SK-N-SH treated with all-trans-retinoic acid at 6 μM for 48 hours (cell line): ENCODE measurements at regions not wholly inside any gene's neighbourhood (a gene's known extent, or its start where the extent isn't known, plus 50 kb on each side); places are given as distances from the start of the nearest gene placed in this dataset.

Experiments used
- ATAC-seq: fragments of 200-7000 bp; cut with Tn5 transposase; 3 replicates; pipeline ENCODE4 v1.9.1; 2020; ENCODE audit warnings: mild to moderate bottlenecking, moderate library complexity
- ARNTL ChIP-seq: fragments of 450-650 bp; formaldehyde crosslinking; IDR thresholded peaks from 2 replicates; pipeline ENCODE4 v1.5.0; 2020; ENCODE audit warnings: low read depth, mild to moderate bottlenecking, moderate library complexity, borderline replicate concordance
- BACH2 ChIP-seq: fragments of 250-450 bp; sonication (Bioruptor Pico); IDR thresholded peaks from 2 replicates; pipeline ENCODE4 v1.9.0; 2021; ENCODE audit warnings: mild to moderate bottlenecking, borderline replicate concordance
- CSDC2 ChIP-seq: fragments of 250-450 bp; sonication (Bioruptor Pico); IDR thresholded peaks from 2 replicates; pipeline ENCODE4 v1.5.0; 2020; ENCODE audit warnings: mild to moderate bottlenecking, moderate library complexity
- ESRRG ChIP-seq: fragments of 250-450 bp; sonication (Bioruptor Pico); IDR thresholded peaks from 2 replicates; pipeline ENCODE4 v1.6.1; 2021; ENCODE audit warnings: mild to moderate bottlenecking
- GLIS3 ChIP-seq: fragments of 250-450 bp; sonication (Bioruptor Pico); IDR thresholded peaks from 2 replicates; pipeline ENCODE4 v1.5.0; 2020; ENCODE audit warnings: mild to moderate bottlenecking, moderate library complexity
- ISL1 ChIP-seq: fragments of 250-450 bp; sonication (Bioruptor Pico); IDR thresholded peaks from 2 replicates; pipeline ENCODE4 v2.1.2; 2022; ENCODE audit warnings: mild to moderate bottlenecking, moderate library complexity
- OSR1 ChIP-seq: fragments of 250-450 bp; sonication (Bioruptor Pico); IDR thresholded peaks from 2 replicates; pipeline ENCODE4 v1.8.0; 2022; ENCODE audit warnings: moderate library complexity, mild to moderate bottlenecking, inconsistent platforms
- POU6F1 ChIP-seq: fragments of 250-450 bp; sonication (Bioruptor Pico); IDR thresholded peaks from 2 replicates; pipeline ENCODE4 v1.8.0; 2021; ENCODE audit warnings: low read depth, mild to moderate bottlenecking, moderate library complexity, borderline replicate concordance
- PPARA ChIP-seq: fragments of 250-450 bp; sonication (Bioruptor Pico); IDR thresholded peaks from 2 replicates; pipeline ENCODE4 v1.5.0; 2020; ENCODE audit warnings: mild to moderate bottlenecking, borderline replicate concordance
- RARB ChIP-seq: fragments of 250-450 bp; sonication (Bioruptor Pico); IDR thresholded peaks from 2 replicates; pipeline ENCODE4 v1.8.0; 2021; ENCODE audit warnings: mild to moderate bottlenecking, moderate library complexity
- SNAI2 ChIP-seq: fragments of 250-450 bp; sonication (Bioruptor Pico); IDR thresholded peaks from 2 replicates; pipeline ENCODE4 v1.5.0; 2020; ENCODE audit warnings: mild to moderate bottlenecking, moderate library complexity
- TCF4 ChIP-seq: fragments of 250-450 bp; sonication (Bioruptor Pico); IDR thresholded peaks from 2 replicates; pipeline ENCODE4 v1.8.0; 2021; ENCODE audit warnings: mild to moderate bottlenecking, moderate library complexity, borderline replicate concordance
- TOX ChIP-seq: fragments of 250-450 bp; sonication (Bioruptor Pico); IDR thresholded peaks from 2 replicates; pipeline ENCODE4 v1.8.0; 2021; ENCODE audit warnings: mild to moderate bottlenecking, moderate library complexity, borderline replicate concordance
- TSHZ2 ChIP-seq: fragments of 250-450 bp; sonication (Bioruptor Pico); IDR thresholded peaks from 2 replicates; pipeline ENCODE4 v1.5.0; 2020; ENCODE audit warnings: mild to moderate bottlenecking, moderate library complexity
- ZFP3 ChIP-seq: fragments of 250-450 bp; sonication (Bioruptor Pico); IDR thresholded peaks from 2 replicates; pipeline ENCODE4 v1.5.0; 2020; ENCODE audit warnings: mild to moderate bottlenecking, moderate library complexity
- ZFP30 ChIP-seq: fragments of 450-650 bp; formaldehyde crosslinking; IDR thresholded peaks from 2 replicates; pipeline ENCODE4 v1.5.0; 2022; ENCODE audit warnings: mild to moderate bottlenecking, moderate library complexity
- ZNF565 ChIP-seq: fragments of 450-650 bp; formaldehyde crosslinking; conservative IDR thresholded peaks from 2 replicates; pipeline ENCODE4 v1.5.0; 2020; ENCODE audit warnings: low read depth, mild to moderate bottlenecking, moderate library complexity
- TF ChIP-seq, protein P1 (sequence below): fragments of 250-450 bp; sonication (Bioruptor Pico); IDR thresholded peaks from 2 replicates; pipeline ENCODE4 v1.5.1; 2021; ENCODE audit warnings: mild to moderate bottlenecking, moderate library complexity
- TF ChIP-seq, protein P2 (sequence below): fragments of 250-450 bp; sonication (Bioruptor Pico); IDR thresholded peaks from 2 replicates; pipeline ENCODE4 v1.5.1; 2020; ENCODE audit warnings: low read depth, mild to moderate bottlenecking, moderate library complexity

GRCh38 chr5:54881286-54882005 lies 103.9 kb downstream of the ESM1 start (continued):
- TF ChIP-seq, protein P1, sequence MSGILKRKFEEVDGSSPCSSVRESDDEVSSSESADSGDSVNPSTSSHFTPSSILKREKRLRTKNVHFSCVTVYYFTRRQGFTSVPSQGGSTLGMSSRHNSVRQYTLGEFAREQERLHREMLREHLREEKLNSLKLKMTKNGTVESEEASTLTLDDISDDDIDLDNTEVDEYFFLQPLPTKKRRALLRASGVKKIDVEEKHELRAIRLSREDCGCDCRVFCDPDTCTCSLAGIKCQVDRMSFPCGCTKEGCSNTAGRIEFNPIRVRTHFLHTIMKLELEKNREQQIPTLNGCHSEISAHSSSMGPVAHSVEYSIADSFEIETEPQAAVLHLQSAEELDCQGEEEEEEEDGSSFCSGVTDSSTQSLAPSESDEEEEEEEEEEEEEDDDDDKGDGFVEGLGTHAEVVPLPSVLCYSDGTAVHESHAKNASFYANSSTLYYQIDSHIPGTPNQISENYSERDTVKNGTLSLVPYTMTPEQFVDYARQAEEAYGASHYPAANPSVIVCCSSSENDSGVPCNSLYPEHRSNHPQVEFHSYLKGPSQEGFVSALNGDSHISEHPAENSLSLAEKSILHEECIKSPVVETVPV = no peak
- TF ChIP-seq ZNF565 (CRISPR knock-in tag) (no peak), RARB (no peak), GLIS3 (no peak), ZFP30 (CRISPR knock-in tag) (no peak), TCF4 (CRISPR knock-in tag) (no peak), ARNTL (no peak)

DNA sequence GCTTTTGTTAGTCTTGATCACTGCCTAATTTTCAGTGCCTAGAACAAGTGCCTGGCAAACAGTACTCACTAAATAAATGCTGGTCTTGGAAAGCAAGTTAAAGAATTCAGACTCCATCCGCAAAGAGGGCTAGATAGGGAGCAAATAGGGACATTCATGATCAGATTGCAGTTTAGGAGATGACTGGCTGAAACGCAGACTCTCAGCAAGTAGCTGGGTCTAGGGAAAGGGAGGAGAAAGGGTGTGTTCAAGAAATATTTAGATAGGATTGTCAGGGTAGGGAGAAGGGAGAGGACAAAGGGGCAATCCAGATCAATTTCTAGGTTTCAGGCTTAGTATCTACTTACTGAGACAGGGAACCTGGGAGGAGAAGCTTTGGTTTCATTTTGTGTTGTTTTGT lies 108.4 kb downstream of the ESM1 start:
- no peak for TF ChIP-seq BACH2
- TF ChIP-seq, protein P1 = no peak
- TF ChIP-seq, protein P2, sequence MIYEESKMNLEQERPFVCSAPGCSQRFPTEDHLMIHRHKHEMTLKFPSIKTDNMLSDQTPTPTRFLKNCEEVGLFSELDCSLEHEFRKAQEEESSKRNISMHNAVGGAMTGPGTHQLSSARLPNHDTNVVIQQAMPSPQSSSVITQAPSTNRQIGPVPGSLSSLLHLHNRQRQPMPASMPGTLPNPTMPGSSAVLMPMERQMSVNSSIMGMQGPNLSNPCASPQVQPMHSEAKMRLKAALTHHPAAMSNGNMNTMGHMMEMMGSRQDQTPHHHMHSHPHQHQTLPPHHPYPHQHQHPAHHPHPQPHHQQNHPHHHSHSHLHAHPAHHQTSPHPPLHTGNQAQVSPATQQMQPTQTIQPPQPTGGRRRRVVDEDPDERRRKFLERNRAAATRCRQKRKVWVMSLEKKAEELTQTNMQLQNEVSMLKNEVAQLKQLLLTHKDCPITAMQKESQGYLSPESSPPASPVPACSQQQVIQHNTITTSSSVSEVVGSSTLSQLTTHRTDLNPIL (CRISPR knock-in tag) = no peak
- no peak for TF ChIP-seq ZFP3 (CRISPR knock-in tag)
- TF ChIP-seq TOX (CRISPR knock-in tag) = no peak
- TF ChIP-seq GLIS3 = no peak
- no peak for TF ChIP-seq CSDC2 (CRISPR knock-in tag)
- TF ChIP-seq TSHZ2 (CRISPR knock-in tag) = no peak
- TF ChIP-seq SNAI2 (CRISPR knock-in tag) = no peak
- ATAC-seq = no peak

DNA sequence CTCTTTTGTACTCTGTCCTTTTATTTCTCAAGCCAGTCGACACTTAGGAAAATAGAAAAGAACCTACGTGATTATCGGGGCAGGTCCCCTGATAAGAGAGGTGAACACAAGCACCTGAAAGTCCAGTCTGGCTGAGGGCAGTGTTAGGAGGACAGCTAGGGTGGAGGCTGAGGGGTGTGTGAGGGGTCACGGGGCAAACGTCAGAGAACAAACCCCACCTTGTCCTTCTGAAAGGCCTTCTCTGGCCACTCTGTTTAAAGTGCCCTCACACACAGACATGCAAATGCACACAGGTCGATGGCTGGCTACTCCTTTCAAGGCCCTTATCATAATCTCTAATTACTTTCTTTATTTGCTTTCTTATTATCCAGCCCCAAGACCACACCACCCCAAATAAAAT lies 108.8 kb downstream of the ESM1 start:
- no peak for ATAC-seq
- TF ChIP-seq TCF4 (CRISPR knock-in tag) (no peak), ESRRG (no peak), PPARA (CRISPR knock-in tag) (no peak), SNAI2 (CRISPR knock-in tag) (no peak), TOX (CRISPR knock-in tag) (no peak), ZFP30 (CRISPR knock-in tag) (no peak), ISL1 (no peak), CSDC2 (CRISPR knock-in tag) (no peak), ZNF565 (CRISPR knock-in tag) (no peak), OSR1 (CRISPR knock-in tag) (no peak), TSHZ2 (CRISPR knock-in tag) (no peak), BACH2 (no peak), POU6F1 (CRISPR knock-in tag) (no peak), GLIS3 (no peak), ZFP3 (CRISPR knock-in tag) (no peak), ARNTL (no peak)
- TF ChIP-seq, protein P1 = no peak
- TF ChIP-seq, protein P2 (CRISPR knock-in tag) = no peak
